ENCODE measurements at regions not wholly inside any gene's neighbourhood (a gene's known extent, or its start where the extent isn't known, plus 50 kb on each side); places are given as distances from the start of the nearest gene placed in this dataset.

DNA sequence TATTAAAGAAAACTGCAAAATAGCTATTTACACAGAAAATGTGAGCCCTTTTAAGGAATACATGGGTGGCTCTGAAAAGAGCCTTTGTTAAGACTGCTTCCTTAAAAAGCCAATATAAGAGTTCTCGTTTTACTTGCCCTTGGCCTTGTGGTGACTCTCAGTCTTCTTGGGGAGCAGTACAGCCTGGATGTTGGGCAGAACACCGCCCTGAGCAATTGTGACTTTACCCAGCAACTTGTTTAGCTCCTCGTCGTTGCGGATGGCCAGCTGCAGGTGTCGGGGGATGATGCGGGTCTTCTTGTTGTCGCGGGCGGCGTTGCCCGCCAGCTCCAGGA, 111.5 kb downstream of the HFE start:
- TF ChIP-seq HDAC2 (IDR thresholded peaks at IDR 0.05) (no peak), RNF2 (IDR thresholded peaks at IDR 0.05; ENCODE audit: borderline replicate concordance, low read depth) (no peak), POLR2A (IDR thresholded peaks at IDR 0.05; ENCODE audit: low read length) (no peak), HOXA7 (CRISPR knock-in tag; IDR thresholded peaks at IDR 0.05) (no peak), JUN (IDR thresholded peaks at IDR 0.05) (no peak), ESRRA (IDR thresholded peaks at IDR 0.05; ENCODE audit: borderline replicate concordance, low read length) (no peak)
- TF ChIP-seq, protein P1, sequence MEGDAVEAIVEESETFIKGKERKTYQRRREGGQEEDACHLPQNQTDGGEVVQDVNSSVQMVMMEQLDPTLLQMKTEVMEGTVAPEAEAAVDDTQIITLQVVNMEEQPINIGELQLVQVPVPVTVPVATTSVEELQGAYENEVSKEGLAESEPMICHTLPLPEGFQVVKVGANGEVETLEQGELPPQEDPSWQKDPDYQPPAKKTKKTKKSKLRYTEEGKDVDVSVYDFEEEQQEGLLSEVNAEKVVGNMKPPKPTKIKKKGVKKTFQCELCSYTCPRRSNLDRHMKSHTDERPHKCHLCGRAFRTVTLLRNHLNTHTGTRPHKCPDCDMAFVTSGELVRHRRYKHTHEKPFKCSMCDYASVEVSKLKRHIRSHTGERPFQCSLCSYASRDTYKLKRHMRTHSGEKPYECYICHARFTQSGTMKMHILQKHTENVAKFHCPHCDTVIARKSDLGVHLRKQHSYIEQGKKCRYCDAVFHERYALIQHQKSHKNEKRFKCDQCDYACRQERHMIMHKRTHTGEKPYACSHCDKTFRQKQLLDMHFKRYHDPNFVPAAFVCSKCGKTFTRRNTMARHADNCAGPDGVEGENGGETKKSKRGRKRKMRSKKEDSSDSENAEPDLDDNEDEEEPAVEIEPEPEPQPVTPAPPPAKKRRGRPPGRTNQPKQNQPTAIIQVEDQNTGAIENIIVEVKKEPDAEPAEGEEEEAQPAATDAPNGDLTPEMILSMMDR (IDR thresholded peaks at IDR 0.05): no peak

Data from A549 (cell line).